Islet precursor cell (in vitro differentiated cells): ENCODE measurements at regions not wholly inside any gene's neighbourhood (a gene's known extent, or its start where the extent isn't known, plus 50 kb on each side); places are given as distances from the start of the nearest gene placed in this dataset.
"Not testable (repeated sequence)": the region's sequence is repeated elsewhere in the genome, so short reads cannot be mapped to it uniquely, and the experiment has no call there.

ENCODE experiments used
- DNase-seq: peaks from one replicate; pipeline ENCODE4 v3.0.0-alpha.2; 2018

DNA sequence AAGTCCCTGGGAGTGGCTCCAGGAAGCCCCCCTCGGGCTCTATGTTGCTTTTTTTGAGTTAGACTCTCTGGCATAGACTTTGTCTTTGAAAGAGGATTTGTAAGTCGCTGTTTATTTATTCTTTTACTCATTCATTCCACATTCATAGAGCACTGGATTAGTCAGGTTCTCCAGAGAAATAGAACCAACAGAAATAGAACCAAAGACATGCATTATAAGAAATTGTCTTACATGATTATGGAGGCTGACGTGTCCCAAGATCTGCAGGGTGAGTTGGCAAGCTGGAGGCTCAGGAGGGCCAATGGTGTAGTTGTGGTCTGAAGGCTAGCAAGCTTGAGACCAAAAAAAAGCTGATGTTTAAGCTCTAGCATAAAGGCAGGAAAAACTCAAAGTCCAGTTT is 98.3 kb upstream of the CHD6 start:
- no peak for DNase-seq

DNA sequence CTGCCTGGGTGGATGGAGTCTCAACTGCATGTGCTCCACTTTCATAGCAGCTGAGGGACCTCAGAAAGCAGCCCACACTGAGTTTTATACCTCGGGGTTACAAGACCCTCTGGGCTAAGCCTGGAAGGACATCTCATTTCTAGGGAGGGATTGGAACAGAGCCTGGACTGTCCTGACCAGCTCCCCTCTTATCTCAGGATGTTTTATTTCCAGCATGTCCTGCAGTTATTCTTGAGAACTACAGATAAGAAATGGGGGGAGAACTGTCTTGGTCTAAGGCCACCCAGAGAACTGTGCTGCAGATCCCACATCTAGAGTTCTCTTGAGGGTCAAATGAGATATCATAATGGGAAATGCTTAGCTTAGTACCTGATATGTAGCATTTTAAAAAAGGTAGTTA is 97.3 kb upstream of the CHD6 start:
- no peak for DNase-seq

DNA sequence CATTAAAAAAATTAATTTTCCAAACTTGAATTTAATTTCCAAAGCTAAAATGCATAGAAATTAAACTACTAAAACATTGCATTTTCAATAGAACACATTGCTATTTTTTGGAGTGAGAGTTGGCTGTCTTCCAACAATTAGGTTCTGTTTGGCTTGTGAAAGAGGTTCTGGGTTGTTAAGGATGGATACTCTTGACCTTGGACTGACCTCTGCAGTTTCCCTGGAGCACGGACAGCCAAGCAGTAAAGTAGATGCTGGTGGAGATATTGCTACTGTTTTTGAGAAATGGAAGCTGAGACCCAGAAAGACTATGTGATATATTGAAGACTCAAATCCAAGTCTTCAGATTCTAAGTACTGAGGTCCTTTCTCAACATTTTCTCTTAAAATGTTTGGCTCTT is 95.9 kb upstream of the CHD6 start:
- no peak for DNase-seq

- DNase-seq, result no peak
Observed at GRCh38 chr20:41704896-41705295, 86.7 kb upstream of the CHD6 start.

DNA sequence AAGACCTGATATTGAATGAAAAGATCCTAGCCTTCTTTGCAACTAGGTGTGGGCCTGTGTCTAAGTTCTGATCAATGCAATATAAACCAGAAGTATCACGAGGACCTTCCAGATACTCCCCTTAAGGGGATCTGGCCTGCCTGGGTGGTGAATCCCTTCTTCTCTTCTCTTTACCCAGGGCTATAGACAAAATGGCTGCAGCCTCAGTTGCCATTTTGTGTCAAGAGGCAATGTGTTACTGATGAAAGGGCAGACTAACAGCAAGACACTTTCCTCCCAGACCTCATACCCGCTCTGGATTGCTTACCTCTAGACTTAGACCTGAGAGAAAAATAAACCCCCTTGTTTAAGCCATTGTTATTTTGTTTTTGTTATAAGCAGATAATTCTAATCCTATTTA is 84.5 kb upstream of the CHD6 start:
- no peak for DNase-seq

DNA sequence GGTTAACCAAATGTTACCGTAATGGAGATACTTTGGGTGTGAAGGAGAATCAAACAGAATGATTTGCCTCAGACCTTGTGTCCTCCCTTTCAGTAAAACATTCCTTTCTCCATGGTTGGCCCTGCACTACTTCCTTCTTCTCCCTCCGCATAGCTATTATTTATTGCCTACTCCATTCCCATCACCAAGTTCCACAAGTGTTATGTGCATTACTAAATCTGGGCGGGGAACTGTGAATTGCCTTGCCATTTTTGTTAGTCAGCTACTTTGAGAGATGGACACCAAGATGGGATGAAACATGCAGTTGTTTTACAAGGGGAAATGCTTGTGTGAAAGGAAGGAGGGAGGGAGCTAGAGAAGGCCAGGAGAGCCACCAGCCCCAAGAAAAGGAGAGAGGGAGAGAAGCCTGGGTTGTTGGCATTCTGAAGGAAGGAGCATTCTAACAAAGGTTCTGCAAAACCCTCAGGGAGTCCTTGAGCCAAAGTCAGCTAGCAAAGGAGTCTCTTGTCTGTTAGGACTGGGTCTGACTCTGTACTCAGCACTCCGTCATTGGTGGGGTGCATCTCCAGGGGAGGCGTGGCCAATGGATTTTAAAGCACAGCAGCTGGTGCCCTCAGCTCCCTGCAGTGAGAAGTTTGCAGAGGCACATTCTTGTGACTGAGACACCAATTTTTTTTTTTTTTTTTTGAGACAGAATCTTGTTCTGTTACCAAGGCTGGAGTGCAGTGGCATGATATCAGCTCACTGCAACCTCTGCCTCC is 83.6 kb upstream of the CHD6 start:
- peak; percentile 42 for DNase-seq

- not testable (repeated sequence) for DNase-seq
Observed at GRCh38 chr20:41699673-41700072, 81.5 kb upstream of the CHD6 start.

DNA sequence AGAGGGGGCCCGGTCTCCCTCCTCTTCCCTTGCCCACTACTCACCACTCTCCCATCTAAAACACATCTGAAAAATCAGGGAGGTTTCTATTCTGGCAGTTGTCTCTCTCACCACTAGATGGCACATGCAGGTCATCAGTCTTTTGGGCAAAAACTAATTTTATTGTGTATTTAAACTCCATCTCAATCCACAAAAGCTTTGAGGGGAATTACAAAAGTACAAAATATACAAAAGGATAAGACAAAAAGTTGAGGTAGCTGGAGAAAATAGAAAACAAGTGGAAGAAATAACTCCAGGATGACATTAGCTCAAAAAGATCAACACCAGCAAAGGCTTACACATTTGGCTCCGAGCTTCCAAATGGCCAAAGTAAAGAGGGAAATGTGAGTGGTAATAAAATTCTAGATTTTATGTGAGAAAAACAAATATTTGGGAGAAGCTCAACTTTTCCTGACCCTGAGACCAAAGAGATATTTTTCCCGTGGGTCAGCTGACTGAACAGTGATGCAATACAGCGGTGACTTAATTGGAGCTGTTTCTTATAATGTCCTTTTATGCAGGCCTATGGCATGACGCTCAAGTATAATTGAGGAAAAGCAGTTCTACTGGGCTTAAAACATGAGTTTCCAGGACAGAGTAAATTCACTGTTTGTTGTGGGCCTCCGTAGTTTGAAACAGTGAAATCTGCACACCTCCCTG is 79.8 kb upstream of the CHD6 start:
- no peak for DNase-seq

DNA sequence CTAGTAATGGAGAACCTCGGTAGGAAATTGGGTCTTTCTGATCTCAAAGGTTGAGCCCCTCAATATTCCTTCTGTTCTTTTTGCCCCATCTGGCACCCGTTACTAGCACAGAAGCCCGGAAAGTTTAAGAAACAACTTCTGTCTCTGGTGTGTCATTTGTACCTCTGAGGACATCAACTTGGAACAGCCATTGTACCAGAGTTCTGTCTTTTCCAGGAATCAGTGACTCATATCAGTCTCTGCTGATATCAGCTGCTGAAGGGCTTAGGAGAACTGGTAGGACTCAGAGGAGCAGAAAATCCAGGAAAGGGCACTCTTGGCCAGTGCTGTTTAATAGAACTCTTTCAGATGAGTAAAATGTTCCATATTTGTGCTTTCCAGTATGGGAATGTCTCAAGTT is 78.3 kb upstream of the CHD6 start:
- DNase-seq, result no peak

- DNase-seq, result no peak
Observed at GRCh38 chr20:41694796-41695195, 76.6 kb upstream of the CHD6 start.

GRCh38 chr20:41693136-41693979 is 75.2 kb upstream of the CHD6 start:
- DNase-seq, result peak; percentile 89

DNA sequence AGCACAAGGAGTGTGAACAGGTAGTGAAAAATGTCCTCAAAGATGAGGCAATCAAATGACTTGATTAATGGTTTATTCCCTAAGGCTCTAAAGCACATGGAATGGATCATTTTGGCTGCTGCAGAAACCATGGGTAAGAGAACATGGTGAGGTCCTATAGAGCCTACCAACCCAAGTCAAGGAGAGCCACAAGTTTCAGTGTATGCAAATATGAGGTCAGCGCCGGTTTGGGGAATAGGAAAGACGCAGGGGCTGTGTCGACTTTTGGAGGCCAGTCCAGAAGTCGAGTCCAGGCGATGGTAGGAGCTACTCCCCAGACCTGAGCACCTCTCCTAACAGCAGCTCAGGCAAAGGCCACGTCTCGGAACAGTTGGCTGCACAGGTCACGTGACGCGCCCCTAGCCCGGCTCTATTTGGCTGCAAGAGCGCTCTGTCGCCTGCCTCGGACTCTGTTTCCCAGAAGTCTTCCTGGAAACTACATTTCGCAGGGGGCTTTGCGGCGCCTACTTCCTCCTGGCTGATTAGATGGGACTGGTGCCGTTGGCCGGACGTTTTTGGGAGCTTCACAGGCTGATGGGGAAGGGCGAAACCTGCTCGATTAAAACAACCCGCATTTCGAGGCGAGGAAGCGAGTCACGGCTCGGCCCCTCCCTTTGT is 74.4 kb upstream of the CHD6 start:
- peak; percentile 91 for DNase-seq

GRCh38 chr20:41691443-41691842 is 73.3 kb upstream of the CHD6 start:
- no peak for DNase-seq

- DNase-seq, result no peak
Observed at GRCh38 chr20:41690702-41691101, 72.5 kb upstream of the CHD6 start.

- DNase-seq, result no peak
Observed at GRCh38 chr20:41686961-41687360, 68.8 kb upstream of the CHD6 start.

DNA sequence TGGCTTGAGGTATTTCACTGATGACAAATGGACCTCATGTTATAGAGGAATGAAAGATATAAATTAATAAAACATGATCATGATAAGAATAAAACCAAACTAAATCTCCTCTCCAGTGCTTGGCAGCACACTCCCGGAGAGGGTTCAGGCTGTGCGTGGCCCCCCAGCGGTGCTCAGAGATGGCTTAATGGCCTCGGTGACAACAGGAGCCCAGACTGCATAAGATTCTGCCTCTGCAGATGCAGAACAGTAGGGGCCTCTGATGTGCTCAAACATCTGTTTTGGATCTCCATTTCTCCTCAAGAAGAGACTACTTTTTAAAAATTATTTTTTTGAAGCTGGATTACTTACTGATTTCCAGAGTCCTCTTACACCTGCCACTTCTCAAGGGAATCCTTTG is 67.0 kb upstream of the CHD6 start:
- DNase-seq, result not testable (repeated sequence)

DNA sequence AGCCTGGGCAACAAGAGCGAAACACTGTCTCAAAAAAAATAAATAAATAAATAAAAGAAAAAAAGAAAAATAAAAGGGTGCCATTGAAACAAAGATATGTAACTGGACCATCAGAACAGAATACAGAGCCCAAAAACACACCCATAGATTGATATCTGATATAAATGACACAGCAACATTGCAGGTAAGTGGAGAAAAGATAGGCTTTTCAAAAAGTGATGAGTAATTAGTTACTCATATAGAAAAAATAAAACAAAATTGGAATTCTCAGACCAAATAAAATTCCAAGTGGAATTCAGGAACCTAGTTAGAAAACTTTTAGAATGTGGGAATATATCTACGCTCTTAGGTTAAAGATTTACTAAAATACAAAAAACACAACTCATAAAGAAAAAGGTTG is 60.6 kb upstream of the CHD6 start:
- no peak for DNase-seq

- DNase-seq, result no peak
Observed at GRCh38 chr20:41672282-41672681, 54.1 kb upstream of the CHD6 start.

DNA sequence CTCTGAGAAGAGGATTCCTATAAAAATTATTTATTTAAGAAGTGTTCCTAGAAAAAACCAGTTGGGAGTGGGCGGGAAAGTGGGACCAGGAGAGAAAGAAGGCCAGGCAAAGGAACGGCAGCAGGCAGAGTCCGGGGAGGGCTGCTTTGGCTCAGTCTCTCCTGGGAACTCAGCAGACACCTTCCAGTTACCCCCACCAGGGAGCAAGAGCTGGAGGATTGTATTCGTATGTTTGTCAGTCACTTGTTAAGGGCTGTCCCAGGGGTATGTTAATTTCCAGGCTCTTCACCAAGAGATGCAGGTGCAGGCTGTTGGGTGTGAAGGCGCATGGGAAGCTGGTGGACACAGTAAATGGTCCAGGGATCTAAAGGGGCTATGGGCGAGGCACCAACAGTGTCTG is 53.0 kb upstream of the CHD6 start:
- no peak for DNase-seq

- peak; percentile 24 for DNase-seq
Observed at GRCh38 chr20:41670631-41671030, 52.5 kb upstream of the CHD6 start.

GRCh38 chr20:41669708-41670263 is 51.6 kb upstream of the CHD6 start:
- peak; percentile 76 for DNase-seq

DNA sequence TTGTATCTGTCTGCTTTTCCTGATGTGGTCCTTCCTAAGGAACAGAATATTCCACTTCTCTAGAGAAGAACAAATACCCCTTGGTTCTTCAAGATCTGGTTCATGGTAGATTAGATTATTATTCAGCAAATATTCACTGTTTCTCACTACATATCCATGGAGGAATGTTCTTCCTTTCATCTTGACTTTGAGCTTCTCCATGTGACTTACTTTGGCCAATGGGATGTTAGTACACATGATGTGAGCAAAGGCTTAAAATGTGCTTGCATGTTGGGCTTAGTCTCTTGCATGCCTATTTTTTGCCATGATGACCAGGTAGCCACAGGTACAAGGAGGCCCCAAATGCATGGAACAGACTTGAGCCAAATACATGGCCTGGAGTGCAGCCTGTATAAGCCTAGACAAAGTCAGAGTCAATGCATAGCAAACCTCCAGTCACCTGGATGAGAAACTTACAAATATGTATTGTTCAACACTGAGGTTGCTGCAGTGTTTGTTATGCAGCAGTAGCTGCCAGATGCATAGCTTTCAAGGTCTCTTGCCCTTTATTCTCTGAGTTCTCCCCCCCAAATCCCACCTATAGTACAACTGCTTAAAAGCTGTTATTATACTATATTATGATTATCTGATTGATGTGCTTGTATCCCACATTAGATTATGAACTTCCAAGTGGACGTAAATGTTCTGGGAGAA is 50.0 kb upstream of the CHD6 start:
- no peak for DNase-seq
